Endothelial cell of umbilical vein (primary cell): ENCODE measurements at regions not wholly inside any gene's neighbourhood (a gene's known extent, or its start where the extent isn't known, plus 50 kb on each side); places are given as distances from the start of the nearest gene placed in this dataset.

ENCODE experiments used
- BruUV-seq: library from RNA; stranded (reverse); fragments of 400-500 nt; replicated peaks from 2 replicates; lab custom pipeline; 2021; lab: Mats Ljungman, UMichigan
- CTCF ChIA-PET: fragments of 300-600, 350-600 bp; sonication (Branson Sonifier 250); formaldehyde crosslinking; loops from one replicate; lab custom pipeline; 2021; ENCODE audit warnings: antibody characterized with exemption, inconsistent platforms; lab: Charles Lee
- POLR2A ChIA-PET: fragments of 300-600, 350-600 bp; sonication (Branson Sonifier 250); formaldehyde crosslinking; loops from one replicate; lab custom pipeline; 2021; ENCODE audit warnings: antibody characterized with exemption, inconsistent platforms; lab: Charles Lee
- DNase-seq: peaks from one replicate; pipeline ENCODE4 v3.0.0-alpha.2; 2011; ENCODE audit warnings: low read depth, low spot score
- FAIRE-seq: peaks from 2 replicates; lab custom pipeline; 2011; peaks lifted over from hg19 to GRCh38; lab: Jason Lieb, UNC
- H2AFZ ChIP-seq: 2 replicates; pipeline ENCODE4 v1.6.0; 2012; ENCODE audit warnings: low read depth, low read length, control low read depth, inconsistent platforms
- H3K27ac ChIP-seq: 2 replicates; pipeline ENCODE4 v1.5.1; 2011; ENCODE audit warnings: low read depth, mild to moderate bottlenecking, control low read depth, low read length, moderate library complexity; ENCODE audit not compliant: insufficient read depth
- H3K27me3 ChIP-seq, 2 experiments: 2 replicates each; pipeline versions ENCODE4 v1.6.0 to v1.6.1; 2011; ENCODE audit warnings: low read length in 2 of 2, mixed read lengths in 1 of 2; ENCODE audit not compliant: control insufficient read depth in 2 of 2, insufficient read depth in 2 of 2
- H3K36me3 ChIP-seq, 2 experiments: 2 replicates in 1 of 2; 3 replicates in 1 of 2; pipeline ENCODE4 v1.5.1; 2011; ENCODE audit warnings: low read length in 2 of 2, mild to moderate bottlenecking in 1 of 2, moderate library complexity in 1 of 2; ENCODE audit not compliant: control insufficient read depth in 2 of 2, insufficient read depth in 2 of 2; ENCODE audit errors: extremely low read depth in 1 of 2
- H3K4me1 ChIP-seq: 3 replicates; pipeline ENCODE4 v1.5.1; 2011; ENCODE audit warnings: mild to moderate bottlenecking, low read length; ENCODE audit not compliant: control insufficient read depth, insufficient read depth; ENCODE audit errors: extremely low read depth
- H3K4me2 ChIP-seq: 2 replicates; pipeline ENCODE4 v1.6.1; 2011; ENCODE audit warnings: low read length, control low read depth, mixed read lengths; ENCODE audit not compliant: insufficient read depth
- H3K4me3 ChIP-seq, 3 experiments: fragments of 200-600 bp in 1 of 3; sonication (generic), shearing (Covaris generic) in 1 of 3; replicated peaks in 1 of 3; 2 replicates each; pipeline ENCODE4 v1.5.1; 2011 to 2016; ENCODE audit warnings: control low read depth in 3 of 3, low read length in 3 of 3, mild to moderate bottlenecking in 2 of 3, inconsistent platforms in 1 of 3, low read depth in 1 of 3, moderate library complexity in 1 of 3; ENCODE audit not compliant: insufficient read depth in 1 of 3
- H3K79me2 ChIP-seq: 2 replicates; pipeline ENCODE4 v1.6.0; 2012; ENCODE audit warnings: low read length, inconsistent platforms; ENCODE audit not compliant: control insufficient read depth, insufficient read depth
- H3K9ac ChIP-seq: replicated peaks from 2 replicates; pipeline ENCODE3; 2011; ENCODE audit warnings: low read length, control low read depth; ENCODE audit not compliant: insufficient read depth; ENCODE audit errors: extremely low read depth
- H3K9me1 ChIP-seq: replicated peaks from 3 replicates; pipeline ENCODE4 v1.6.0; 2011; ENCODE audit warnings: mild to moderate bottlenecking, low read length; ENCODE audit not compliant: control insufficient read depth, insufficient read depth; ENCODE audit errors: extremely low read depth
- H3K9me3 ChIP-seq: replicated peaks from 2 replicates; pipeline ENCODE4 v1.5.1; 2012; ENCODE audit warnings: low read length, inconsistent platforms; ENCODE audit not compliant: control insufficient read depth, insufficient read depth
- H4K20me1 ChIP-seq: replicated peaks from 2 replicates; pipeline ENCODE3; 2011; ENCODE audit warnings: mild to moderate bottlenecking, low read length; ENCODE audit not compliant: control insufficient read depth, insufficient read depth; ENCODE audit errors: extremely low read depth
- EZH2 ChIP-seq: IDR thresholded peaks from 2 replicates; pipeline ENCODE4 v1.6.1; 2012; ENCODE audit warnings: borderline replicate concordance, low read depth, mild to moderate bottlenecking, moderate library complexity, low read length, inconsistent platforms; ENCODE audit not compliant: severe bottlenecking
- FOS ChIP-seq: IDR thresholded peaks from 2 replicates; pipeline ENCODE4 v1.6.1; 2011; ENCODE audit warnings: mild to moderate bottlenecking, low read length, moderate library complexity, borderline replicate concordance; ENCODE audit not compliant: insufficient read depth
- GATA2 ChIP-seq: IDR thresholded peaks from 2 replicates; pipeline ENCODE4 v1.7.0; 2011; ENCODE audit warnings: low read depth, mild to moderate bottlenecking, moderate library complexity, mixed read lengths, low read length; ENCODE audit not compliant: insufficient read length, insufficient read depth
- JUN ChIP-seq: IDR thresholded peaks from 2 replicates; pipeline ENCODE4 v1.6.1; 2011; ENCODE audit warnings: borderline replicate concordance, low read depth; ENCODE audit not compliant: insufficient read length, insufficient read depth
- MYC ChIP-seq: IDR thresholded peaks from one replicate; pipeline ENCODE4 v1.6.1; 2011; ENCODE audit warnings: mild to moderate bottlenecking, low read depth, low read length
- POLR2A ChIP-seq: IDR thresholded peaks from 2 replicates; pipeline ENCODE4 v1.6.1; 2012; ENCODE audit warnings: low read depth, mild to moderate bottlenecking, control low read depth, low read length
- POLR2AphosphoS5 ChIP-seq: IDR thresholded peaks from 2 replicates; pipeline ENCODE4 v1.6.1; 2012; ENCODE audit warnings: low read depth, mild to moderate bottlenecking, control low read depth, low read length, moderate library complexity; ENCODE audit not compliant: insufficient read depth
- dilution Hi-C: fragments of 300-500 bp; cut with MboI; formaldehyde crosslinking; loops from one replicate; pipeline ENCODE4 v1.15.0; 2019; ENCODE audit warnings: low sequenced_read_pairs; ENCODE audit not compliant: extremely low pct_ligation_motif_present
- intact Hi-C: fragments of 100-400 bp; cut with micrococcal nuclease; formaldehyde crosslinking; loops from one replicate; pipeline ENCODE4 v1.10.0; 2022
- TF ChIP-seq, protein P1 (sequence below): IDR thresholded peaks from 2 replicates; pipeline ENCODE4 v1.6.1; 2011; ENCODE audit not compliant: insufficient read depth, insufficient read length
- TF ChIP-seq, protein P2 (sequence below), 2 donors: IDR thresholded peaks; 1 replicate in 1 of 2; 2 replicates in 1 of 2; pipeline ENCODE4 v1.5.1; 2011; ENCODE audit warnings: low read length in 2 of 2, mild to moderate bottlenecking in 2 of 2, moderate library complexity in 2 of 2, control low read depth in 1 of 2, inconsistent platforms in 1 of 2, low read depth in 1 of 2; ENCODE audit not compliant: insufficient read depth in 1 of 2; ENCODE audit errors: extremely low read depth in 1 of 2

DNA sequence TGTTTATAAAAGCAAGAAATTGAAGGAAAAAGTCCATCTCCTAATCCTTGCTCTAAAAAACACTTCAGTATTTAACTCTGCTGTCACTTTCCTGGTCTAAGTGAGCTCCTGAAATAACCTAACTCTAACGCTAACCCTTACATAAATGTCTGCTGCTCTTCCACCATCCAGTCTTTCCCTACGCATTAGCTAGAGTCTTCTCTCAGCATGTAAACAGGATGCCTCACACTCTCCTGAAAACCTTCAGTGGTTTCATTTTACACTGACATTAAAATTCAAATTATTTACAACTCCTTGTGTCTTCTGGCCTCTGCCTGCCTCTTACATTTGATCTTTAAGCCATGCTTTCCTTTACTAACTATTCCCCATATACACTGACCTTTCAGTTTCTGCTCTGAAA lies 697.6 kb upstream of the CXADR start:
- CTCF ChIA-PET: interaction anchor here (1.1 kb wide), 1 partner anchor 22 kb away, joined by 4 read pairs; no protein-coding TSS in a partner anchor
- dilution Hi-C loops: no loop called here
- BruUV-seq: no TSS peak

More for the DNA sequence above, 697.6 kb upstream of the CXADR start:
- H3K79me2 ChIP-seq: no peaks in the 10 kb centered on the region
- POLR2A ChIA-PET: no interaction called here
- no peak overlapping the region for H3K4me3 ChIP-seq
- H3K9ac ChIP-seq: no peak overlapping the region
- H3K4me1 ChIP-seq: no peaks in the 10 kb centered on the region
- H3K27ac ChIP-seq: no peak overlapping the region
- H3K36me3 ChIP-seq: no peaks in the 10 kb centered on the region
- H4K20me1 ChIP-seq: no peaks in the 10 kb centered on the region
- no peak for DNase-seq
- H3K9me1 ChIP-seq: no peaks in the 10 kb centered on the region
- no peak for TF ChIP-seq POLR2A
- TF ChIP-seq MYC: no peak
- TF ChIP-seq, protein P1, sequence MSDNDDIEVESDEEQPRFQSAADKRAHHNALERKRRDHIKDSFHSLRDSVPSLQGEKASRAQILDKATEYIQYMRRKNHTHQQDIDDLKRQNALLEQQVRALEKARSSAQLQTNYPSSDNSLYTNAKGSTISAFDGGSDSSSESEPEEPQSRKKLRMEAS: no peak
- TF ChIP-seq GATA2: no peak
- no peak for TF ChIP-seq EZH2
- TF ChIP-seq JUN: no peak
- no peak for TF ChIP-seq FOS
- TF ChIP-seq, protein P2, sequence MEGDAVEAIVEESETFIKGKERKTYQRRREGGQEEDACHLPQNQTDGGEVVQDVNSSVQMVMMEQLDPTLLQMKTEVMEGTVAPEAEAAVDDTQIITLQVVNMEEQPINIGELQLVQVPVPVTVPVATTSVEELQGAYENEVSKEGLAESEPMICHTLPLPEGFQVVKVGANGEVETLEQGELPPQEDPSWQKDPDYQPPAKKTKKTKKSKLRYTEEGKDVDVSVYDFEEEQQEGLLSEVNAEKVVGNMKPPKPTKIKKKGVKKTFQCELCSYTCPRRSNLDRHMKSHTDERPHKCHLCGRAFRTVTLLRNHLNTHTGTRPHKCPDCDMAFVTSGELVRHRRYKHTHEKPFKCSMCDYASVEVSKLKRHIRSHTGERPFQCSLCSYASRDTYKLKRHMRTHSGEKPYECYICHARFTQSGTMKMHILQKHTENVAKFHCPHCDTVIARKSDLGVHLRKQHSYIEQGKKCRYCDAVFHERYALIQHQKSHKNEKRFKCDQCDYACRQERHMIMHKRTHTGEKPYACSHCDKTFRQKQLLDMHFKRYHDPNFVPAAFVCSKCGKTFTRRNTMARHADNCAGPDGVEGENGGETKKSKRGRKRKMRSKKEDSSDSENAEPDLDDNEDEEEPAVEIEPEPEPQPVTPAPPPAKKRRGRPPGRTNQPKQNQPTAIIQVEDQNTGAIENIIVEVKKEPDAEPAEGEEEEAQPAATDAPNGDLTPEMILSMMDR (IDR thresholded peaks at IDR 0.05; ENCODE audit: extremely low read depth in 1 of 2, insufficient read depth in 1 of 2, low read depth in 1 of 2, low read length in 2 of 2): no peak
- TF ChIP-seq POLR2AphosphoS5: no peak
- no peaks in the 10 kb centered on the region for H3K9me3 ChIP-seq
- intact Hi-C loops: no loop called here
- FAIRE-seq: no peak
- H3K27me3 ChIP-seq: no peaks in the 10 kb centered on the region
- H3K4me2 ChIP-seq: no peak overlapping the region
- H2AFZ ChIP-seq: no peak overlapping the region
